ENCODE measurements at regions not wholly inside any gene's neighbourhood (a gene's known extent, or its start where the extent isn't known, plus 50 kb on each side); places are given as distances from the start of the nearest gene placed in this dataset.

GRCh38 chr2:238709325-238710025 lies 138.4 kb upstream of the TWIST2 start:
- TF ChIP-seq GABPA (IDR thresholded peaks at IDR 0.05 in 1 of 2, conservative IDR thresholded peaks at IDR 0.05 in 1 of 2) (no peak), REST (IDR thresholded peaks at IDR 0.05) (no peak), CTCF (IDR thresholded peaks at IDR 0.05; ENCODE audit: low read depth, low read length, missing input control) (no peak)
